ENCODE measurements at regions not wholly inside any gene's neighbourhood (a gene's known extent, or its start where the extent isn't known, plus 50 kb on each side); places are given as distances from the start of the nearest gene placed in this dataset.

DNA sequence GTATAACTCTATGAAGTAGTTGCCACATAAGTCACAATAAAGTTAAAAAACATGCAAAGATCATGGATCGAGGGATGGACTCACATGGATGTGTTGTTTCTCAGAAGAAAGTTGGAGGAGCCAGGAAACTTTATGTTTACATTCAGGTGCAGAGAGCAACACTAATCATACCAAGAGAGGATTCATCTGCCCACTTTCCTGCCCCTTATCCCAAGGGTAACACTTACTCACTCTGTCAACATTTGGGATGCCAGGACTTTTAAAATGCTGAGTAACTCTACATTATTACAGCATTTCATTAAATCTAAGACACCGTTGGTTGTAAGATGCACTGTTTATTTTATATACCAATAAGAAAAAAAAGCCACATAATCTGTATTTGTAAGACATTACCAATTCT is 170.4 kb downstream of the KCNE4 start:
- Histone ChIP-seq H2BK12ac (ENCODE audit: low read depth, low read length) (no peak overlapping the region), H3K23me2 (ENCODE audit: low read depth, low read length) (peaks cover 2% of the 10 kb centered on the region; the same call in 1 of the 2 replicates), H3K23ac (ENCODE audit: insufficient read length) (no peak overlapping the region), H4K8ac (ENCODE audit: extremely low read depth, insufficient read depth, low read length) (no peak overlapping the region), H3K36me3 (ENCODE audit: control insufficient read depth in 2 of 4, insufficient read depth in 4 of 4, low read length in 3 of 4) (no peaks in the 10 kb centered on the region), H3K79me2 (ENCODE audit: control insufficient read depth in 1 of 2, insufficient read depth in 2 of 2, low read length in 2 of 2) (no peaks in the 10 kb centered on the region), H3K27me3 (replicated peaks in 1 of 4; ENCODE audit: control insufficient read depth in 3 of 4, extremely low read depth in 1 of 4, insufficient read depth in 3 of 4, low read length in 3 of 4) (no peaks in the 10 kb centered on the region), H4K5ac (ENCODE audit: insufficient read length, low read depth, low read length) (no peak overlapping the region), H3K4me3 (ENCODE audit: extremely low read depth in 1 of 4, insufficient read depth in 2 of 4, low read depth in 3 of 4, low read length in 4 of 4) (no peak overlapping the region), H3K9me3 (ENCODE audit: insufficient read depth in 2 of 2, low read depth in 1 of 2, low read length in 1 of 2) (no peaks in the 10 kb centered on the region), H2BK5ac (ENCODE audit: low read depth, low read length) (no peak overlapping the region), H3K9ac (replicated peaks in 1 of 4; ENCODE audit: extremely low read depth in 1 of 4, low read depth in 3 of 4, low read length in 3 of 4) (no peak overlapping the region), H3K14ac (ENCODE audit: insufficient read length) (no peak overlapping the region), H3K4me2 (ENCODE audit: insufficient read depth in 1 of 2, low read depth in 2 of 2, low read length in 2 of 2) (no peak overlapping the region), H3K79me1 (ENCODE audit: low read depth, low read length) (no peaks in the 10 kb centered on the region), H2BK15ac (ENCODE audit: low read length) (no peak overlapping the region), H2BK20ac (ENCODE audit: low read length) (no peak overlapping the region), H3K56ac (replicated peaks; ENCODE audit: insufficient read length, low read depth, low read length) (no peak overlapping the region), H3K18ac (ENCODE audit: extremely low read depth, low read length) (no peak overlapping the region), H3K4me1 (replicated peaks in 1 of 4; ENCODE audit: control insufficient read depth in 3 of 4, insufficient read depth in 4 of 4, low read length in 3 of 4) (peaks cover 0 to 12% (median 3%) of the 10 kb centered on the region in 4 experiments; a peak in 1 of 7 replicates), H3K4ac (replicated peaks; ENCODE audit: insufficient read length, low read depth, low read length) (no peak overlapping the region), H2AK5ac (ENCODE audit: low read depth, low read length) (no peak overlapping the region), H4K20me1 (replicated peaks in 1 of 2; ENCODE audit: control insufficient read depth in 1 of 2, insufficient read depth in 2 of 2, low read length in 2 of 2) (no peaks in the 10 kb centered on the region), H2BK120ac (replicated peaks; ENCODE audit: low read depth, low read length) (no peak overlapping the region), H4K91ac (replicated peaks; ENCODE audit: insufficient read length, low read length) (no peak overlapping the region), H3K27ac (ENCODE audit: low read depth, low read length) (no peak overlapping the region), H2AFZ (ENCODE audit: low read length) (no peak overlapping the region)
- TF ChIP-seq SIX5 (IDR thresholded peaks at IDR 0.05; ENCODE audit: low read depth, low read length) (no peak), CBX8 (IDR thresholded peaks at IDR 0.05; ENCODE audit: borderline replicate concordance, low read depth, low read length) (no peak), RAD21 (IDR thresholded peaks at IDR 0.05 in 1 of 2, conservative IDR thresholded peaks at IDR 0.05 in 1 of 2; ENCODE audit: low read depth in 2 of 2, low read length in 2 of 2) (no peak), FOSL1 (IDR thresholded peaks at IDR 0.05; ENCODE audit: insufficient read depth, low read depth, low read length) (no peak), GTF2F1 (IDR thresholded peaks at IDR 0.05; ENCODE audit: borderline replicate concordance, low read depth, low read length) (no peak), RFX5 (IDR thresholded peaks at IDR 0.05; ENCODE audit: borderline replicate concordance, low read depth, low read length) (no peak), ASH2L (IDR thresholded peaks at IDR 0.05; ENCODE audit: low read length) (no peak), SP1 (IDR thresholded peaks at IDR 0.05; ENCODE audit: low read depth, low read length) (no peak), HDAC6 (IDR thresholded peaks at IDR 0.05; ENCODE audit: low read depth, low read length) (no peak), POU5F1 (IDR thresholded peaks at IDR 0.05; ENCODE audit: low read depth, low read length) (no peak), POLR2A (IDR thresholded peaks at IDR 0.05; ENCODE audit: control extremely low read depth in 1 of 2, low read depth in 2 of 2, low read length in 2 of 2) (no peak), BCL11A (IDR thresholded peaks at IDR 0.05; ENCODE audit: low read depth in 2 of 2, low read length in 2 of 2) (no peak)
- TF ChIP-seq, protein P1, sequence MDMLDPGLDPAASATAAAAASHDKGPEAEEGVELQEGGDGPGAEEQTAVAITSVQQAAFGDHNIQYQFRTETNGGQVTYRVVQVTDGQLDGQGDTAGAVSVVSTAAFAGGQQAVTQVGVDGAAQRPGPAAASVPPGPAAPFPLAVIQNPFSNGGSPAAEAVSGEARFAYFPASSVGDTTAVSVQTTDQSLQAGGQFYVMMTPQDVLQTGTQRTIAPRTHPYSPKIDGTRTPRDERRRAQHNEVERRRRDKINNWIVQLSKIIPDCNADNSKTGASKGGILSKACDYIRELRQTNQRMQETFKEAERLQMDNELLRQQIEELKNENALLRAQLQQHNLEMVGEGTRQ (IDR thresholded peaks at IDR 0.05; ENCODE audit: low read length): no peak
- DNase-seq (ENCODE audit: low read depth in 1 of 2, low spot score in 2 of 2) (no peak), FAIRE-seq (no peak)
- ChIA-PET POLR2A (ENCODE audit: partially characterized antibody) (interaction anchor here (0.9 to 1.6 kb wide), 5 partner anchors 15 to 500 kb away, joined by 3 to 5 read pairs (median 3); no protein-coding TSS in a partner anchor), CTCF (ENCODE audit: partially characterized antibody) (no interaction called here)
- WGBS, 2 experiments (ENCODE audit: extremely low coverage in 1 of 2, insufficient coverage in 1 of 2, insufficient read length in 1 of 2, insufficient replicate concordance in 2 of 2, low coverage in 1 of 2, low lambda C conversion rate in 2 of 2, missing lambda C conversion rate in 1 of 2): 90% methylated on average over 2 of the region's 2 CpGs; no CpG with 5 or more reads in 1 of the 2 experiments

Data from H1 (cell line).